ENCODE measurements at regions not wholly inside any gene's neighbourhood (a gene's known extent, or its start where the extent isn't known, plus 50 kb on each side); places are given as distances from the start of the nearest gene placed in this dataset.
A peak's percentile ranks its signal among the peaks of the same experiment; 100 is the strongest.
"Not testable (repeated sequence)": the region's sequence is repeated elsewhere in the genome, so short reads cannot be mapped to it uniquely, and the experiment has no call there.

DNA sequence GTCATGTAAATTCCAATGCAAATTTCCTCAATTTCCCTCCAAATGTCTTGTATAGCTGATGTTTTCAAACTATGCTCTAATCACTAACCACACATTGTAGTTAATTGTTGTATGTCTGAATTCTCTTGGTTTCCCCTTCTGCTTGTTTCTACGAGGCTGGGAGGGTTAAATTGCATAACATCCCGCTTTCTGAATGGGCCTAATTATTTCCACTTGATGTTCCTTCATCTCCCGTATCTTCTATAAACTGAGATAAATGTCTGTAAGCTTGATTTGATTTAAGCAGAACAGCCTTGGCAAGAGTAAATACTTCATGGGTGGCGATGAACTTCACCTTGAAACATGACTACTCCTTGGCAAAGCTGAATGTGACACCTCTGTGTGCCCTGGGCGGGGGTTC is 72.2 kb downstream of the SERINC2 start:
- Mint-ChIP-seq H3K27ac (no peak overlapping the region), H3K9me3 (peaks cover 0 to 3% of the 10 kb centered on the region in 2 donors), H3K27me3 (ENCODE audit: low read depth in 2 of 2) (peaks cover 5 to 7% of the 10 kb centered on the region in 2 donors), H3K4me1 (peaks cover 11 to 13% of the 10 kb centered on the region in 2 donors), H3K4me3 (no peak overlapping the region), H3K36me3 (no peaks in the 10 kb centered on the region)
- ATAC-seq (no peak), DNase-seq (no peak)
- H3K27me3 ChIP-seq (ENCODE audit: control insufficient read depth, insufficient read depth, low read length): no peaks in the 10 kb centered on the region
- peaks cover 4% of the 10 kb centered on the region for H3K4me1 ChIP-seq (ENCODE audit: control insufficient read depth, insufficient read depth, low read length)
- 89% methylated on average over 4 of the region's 5 CpGs for WGBS (ENCODE audit: insufficient coverage)
- TF ChIP-seq, protein P1, sequence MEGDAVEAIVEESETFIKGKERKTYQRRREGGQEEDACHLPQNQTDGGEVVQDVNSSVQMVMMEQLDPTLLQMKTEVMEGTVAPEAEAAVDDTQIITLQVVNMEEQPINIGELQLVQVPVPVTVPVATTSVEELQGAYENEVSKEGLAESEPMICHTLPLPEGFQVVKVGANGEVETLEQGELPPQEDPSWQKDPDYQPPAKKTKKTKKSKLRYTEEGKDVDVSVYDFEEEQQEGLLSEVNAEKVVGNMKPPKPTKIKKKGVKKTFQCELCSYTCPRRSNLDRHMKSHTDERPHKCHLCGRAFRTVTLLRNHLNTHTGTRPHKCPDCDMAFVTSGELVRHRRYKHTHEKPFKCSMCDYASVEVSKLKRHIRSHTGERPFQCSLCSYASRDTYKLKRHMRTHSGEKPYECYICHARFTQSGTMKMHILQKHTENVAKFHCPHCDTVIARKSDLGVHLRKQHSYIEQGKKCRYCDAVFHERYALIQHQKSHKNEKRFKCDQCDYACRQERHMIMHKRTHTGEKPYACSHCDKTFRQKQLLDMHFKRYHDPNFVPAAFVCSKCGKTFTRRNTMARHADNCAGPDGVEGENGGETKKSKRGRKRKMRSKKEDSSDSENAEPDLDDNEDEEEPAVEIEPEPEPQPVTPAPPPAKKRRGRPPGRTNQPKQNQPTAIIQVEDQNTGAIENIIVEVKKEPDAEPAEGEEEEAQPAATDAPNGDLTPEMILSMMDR (IDR thresholded peaks at IDR 0.05): no peak
- no peak overlapping the region for H3K4me3 ChIP-seq (ENCODE audit: low read length)
- H3K9me3 ChIP-seq (ENCODE audit: control insufficient read depth, insufficient read depth, low read length): no peaks in the 10 kb centered on the region
- intact Hi-C loops (cut with micrococcal nuclease): no loop called here
- H3K27ac ChIP-seq (ENCODE audit: low read length): no peak overlapping the region
- H3K36me3 ChIP-seq (ENCODE audit: control insufficient read depth, insufficient read depth, low read length): no peaks in the 10 kb centered on the region

DNA sequence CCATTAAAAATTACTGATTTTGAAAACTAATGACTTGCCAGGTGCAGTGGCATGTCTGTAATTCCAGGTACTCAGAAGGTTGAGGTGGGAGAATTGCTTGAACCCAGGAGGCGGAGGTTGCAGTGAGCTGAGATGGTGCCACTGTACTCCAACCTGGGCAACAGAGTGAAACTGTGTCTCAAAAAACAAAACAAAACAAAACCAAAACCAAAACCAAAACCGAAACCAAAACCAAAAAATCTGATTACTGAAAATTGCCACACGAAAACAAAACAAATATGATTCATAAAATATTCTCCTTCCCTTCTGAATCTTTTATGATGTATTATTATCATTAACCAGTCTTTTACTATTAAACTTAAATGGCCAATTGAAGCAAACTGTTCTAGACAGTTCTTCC is 74.1 kb downstream of the SERINC2 start:
- 75% methylated on average over 1 of the region's 3 CpGs for WGBS (ENCODE audit: insufficient coverage)
- Mint-ChIP-seq H3K9me3 (no peaks in the 10 kb centered on the region), H3K4me1 (peaks cover 11 to 13% of the 10 kb centered on the region in 2 donors), H3K27ac (peak overlapping the region; percentile 84 to 87), H3K36me3 (no peaks in the 10 kb centered on the region), H3K27me3 (ENCODE audit: low read depth in 2 of 2) (peaks cover 9 to 10% of the 10 kb centered on the region in 2 donors), H3K4me3 (peak overlapping the region; percentile 69)
- peaks cover 4% of the 10 kb centered on the region for H3K4me1 ChIP-seq (ENCODE audit: control insufficient read depth, insufficient read depth, low read length)
- peak overlapping the region; percentile 12 for H3K27ac ChIP-seq (ENCODE audit: low read length)
- H3K4me3 ChIP-seq (ENCODE audit: low read length): no peak overlapping the region
- TF ChIP-seq, protein P1 (IDR thresholded peaks at IDR 0.05): no peak
- intact Hi-C loops (cut with micrococcal nuclease): no loop called here
- no peaks in the 10 kb centered on the region for H3K36me3 ChIP-seq (ENCODE audit: control insufficient read depth, insufficient read depth, low read length)
- ATAC-seq: peak; percentile 18 to 44 (median 32)
- DNase-seq: peak in 1 of 2 donors; percentile 45
- H3K9me3 ChIP-seq (ENCODE audit: control insufficient read depth, insufficient read depth, low read length): no peaks in the 10 kb centered on the region
- no peaks in the 10 kb centered on the region for H3K27me3 ChIP-seq (ENCODE audit: control insufficient read depth, insufficient read depth, low read length)

DNA sequence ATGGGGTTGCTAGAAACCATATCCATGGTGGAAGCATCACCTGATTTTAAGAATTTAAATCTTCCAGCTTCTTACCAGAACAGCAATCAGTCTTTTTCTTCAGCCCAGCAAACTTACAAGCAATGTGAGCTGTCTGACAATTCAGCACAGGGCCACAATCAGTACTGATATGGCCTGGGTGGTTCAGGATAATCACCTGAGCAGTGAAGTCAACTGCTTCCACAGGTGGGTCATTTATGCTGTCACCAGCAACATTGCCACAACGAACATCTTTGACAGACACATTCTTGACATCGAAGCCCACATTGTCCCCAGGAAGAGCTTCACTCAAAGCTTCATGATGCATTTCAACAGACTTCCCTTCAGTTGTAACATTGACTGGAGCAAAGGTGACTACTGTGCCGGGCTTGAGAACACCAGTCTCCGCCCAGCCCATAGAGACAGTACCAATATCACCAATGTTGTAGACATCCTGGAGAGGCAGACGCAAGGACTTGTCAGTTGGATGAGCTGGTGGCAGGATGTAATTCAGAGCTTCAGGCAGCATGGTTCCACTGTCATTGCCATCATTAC is 74.8 kb downstream of the SERINC2 start:
- ATAC-seq (no peak), DNase-seq (no peak)
- H3K4me1 Mint-ChIP-seq: peaks cover 11 to 13% of the 10 kb centered on the region in 2 donors
- H3K27ac Mint-ChIP-seq: peak overlapping the region; percentile 84 to 87
- no peaks in the 10 kb centered on the region for H3K9me3 ChIP-seq (ENCODE audit: control insufficient read depth, insufficient read depth, low read length)
- H3K27me3 Mint-ChIP-seq (ENCODE audit: low read depth in 2 of 2): peaks cover 9 to 10% of the 10 kb centered on the region in 2 donors
- no peak overlapping the region for H3K4me3 ChIP-seq (ENCODE audit: low read length)
- peaks cover 4% of the 10 kb centered on the region for H3K4me1 ChIP-seq (ENCODE audit: control insufficient read depth, insufficient read depth, low read length)
- no peaks in the 10 kb centered on the region for H3K27me3 ChIP-seq (ENCODE audit: control insufficient read depth, insufficient read depth, low read length)
- 97% methylated on average over 5 of the region's 5 CpGs for WGBS (ENCODE audit: insufficient coverage)
- TF ChIP-seq, protein P1 (IDR thresholded peaks at IDR 0.05): no peak
- no peaks in the 10 kb centered on the region for H3K36me3 ChIP-seq (ENCODE audit: control insufficient read depth, insufficient read depth, low read length)
- peak overlapping the region; percentile 12 for H3K27ac ChIP-seq (ENCODE audit: low read length)
- no peaks in the 10 kb centered on the region for H3K9me3 Mint-ChIP-seq
- intact Hi-C loops (cut with micrococcal nuclease): no loop called here
- H3K36me3 Mint-ChIP-seq: no peaks in the 10 kb centered on the region
- H3K4me3 Mint-ChIP-seq: peak overlapping the region; percentile 69

DNA sequence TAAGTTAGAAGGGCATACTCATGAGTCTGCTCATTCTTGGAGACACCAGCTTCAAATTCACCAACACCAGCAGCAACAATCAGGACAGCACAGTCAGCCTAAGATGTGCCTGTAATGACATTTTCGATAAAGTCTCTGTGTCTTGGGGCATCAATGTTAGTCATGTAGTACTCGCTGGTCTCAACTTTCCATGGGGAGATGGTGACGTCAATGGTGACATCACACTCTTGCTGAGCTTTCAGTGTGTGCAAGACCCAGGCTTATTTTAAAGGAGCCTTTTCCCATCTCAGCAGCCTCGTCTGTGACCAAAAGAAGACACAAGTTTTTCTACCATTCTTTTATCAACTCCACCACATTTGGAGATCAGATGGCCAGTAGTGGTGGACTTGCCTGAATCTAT is 75.5 kb downstream of the SERINC2 start:
- Mint-ChIP-seq H3K4me1 (peaks cover 11 to 13% of the 10 kb centered on the region in 2 donors), H3K27ac (no peak overlapping the region), H3K36me3 (no peaks in the 10 kb centered on the region), H3K4me3 (no peak overlapping the region), H3K27me3 (ENCODE audit: low read depth in 2 of 2) (peaks cover 9 to 10% of the 10 kb centered on the region in 2 donors), H3K9me3 (no peaks in the 10 kb centered on the region)
- Histone ChIP-seq H3K4me1 (ENCODE audit: control insufficient read depth, insufficient read depth, low read length) (peaks cover 4% of the 10 kb centered on the region), H3K9me3 (ENCODE audit: control insufficient read depth, insufficient read depth, low read length) (no peaks in the 10 kb centered on the region), H3K27ac (ENCODE audit: low read length) (no peak overlapping the region), H3K36me3 (ENCODE audit: control insufficient read depth, insufficient read depth, low read length) (no peaks in the 10 kb centered on the region), H3K27me3 (ENCODE audit: control insufficient read depth, insufficient read depth, low read length) (no peaks in the 10 kb centered on the region), H3K4me3 (ENCODE audit: low read length) (no peak overlapping the region)
- WGBS (ENCODE audit: insufficient coverage): 94% methylated on average over 3 of the region's 4 CpGs
- intact Hi-C loops (cut with micrococcal nuclease): no loop called here
- ATAC-seq (no peak), DNase-seq (no peak)
- TF ChIP-seq, protein P1 (IDR thresholded peaks at IDR 0.05): no peak

DNA sequence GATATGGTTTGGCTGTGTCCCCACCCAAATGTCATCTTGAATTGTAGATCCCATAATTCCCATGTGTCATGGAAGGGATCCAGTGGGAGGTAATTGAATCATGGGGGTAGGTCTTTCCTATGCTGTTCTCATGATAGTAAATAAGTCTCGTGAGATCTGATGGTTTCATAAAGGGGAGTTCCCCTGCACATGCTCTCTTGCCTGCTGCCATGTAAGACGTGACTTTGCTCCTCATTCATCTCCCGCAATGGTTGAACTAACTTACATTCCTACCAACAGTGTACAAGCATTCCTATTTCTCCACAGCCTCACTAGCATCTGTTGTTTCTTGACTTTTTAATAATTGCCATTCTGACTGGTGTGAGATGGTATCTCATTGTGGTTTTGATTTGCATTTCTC is 76.6 kb downstream of the SERINC2 start:
- ATAC-seq; H3K4me1 ChIP-seq (ENCODE audit: control insufficient read depth, insufficient read depth, low read length); H3K9me3 Mint-ChIP-seq; DNase-seq; H3K27me3 ChIP-seq (ENCODE audit: control insufficient read depth, insufficient read depth, low read length); H3K4me3 Mint-ChIP-seq; H3K9me3 ChIP-seq (ENCODE audit: control insufficient read depth, insufficient read depth, low read length); intact Hi-C loops (cut with micrococcal nuclease); H3K36me3 ChIP-seq (ENCODE audit: control insufficient read depth, insufficient read depth, low read length); H3K4me3 ChIP-seq (ENCODE audit: low read length); H3K36me3 Mint-ChIP-seq; H3K27me3 Mint-ChIP-seq (ENCODE audit: low read depth in 2 of 2); H3K27ac ChIP-seq (ENCODE audit: low read length): not testable (repeated sequence)
- peak overlapping the region in 1 of 2 donors; percentile 6 for H3K27ac Mint-ChIP-seq
- 85% methylated on average over 3 of the region's 3 CpGs for WGBS (ENCODE audit: insufficient coverage)
- peaks cover 11 to 13% of the 10 kb centered on the region in 2 donors for H3K4me1 Mint-ChIP-seq

All from natural killer cell (primary cell).